Fibroblast of lung (primary cell): ENCODE measurements at regions not wholly inside any gene's neighbourhood (a gene's known extent, or its start where the extent isn't known, plus 50 kb on each side); places are given as distances from the start of the nearest gene placed in this dataset.
"Not testable (repeated sequence)": the region's sequence is repeated elsewhere in the genome, so short reads cannot be mapped to it uniquely, and the experiment has no call there.

Source experiments
- DNase-seq, 2 donors: peaks; one replicate each; pipeline versions ENCODE4 v3.0.0 to v3.0.0-alpha.2; 2010; ENCODE audit warnings: low read depth in 2 of 2
- H2AFZ ChIP-seq: 2 replicates; pipeline ENCODE4 v1.5.1; 2012; ENCODE audit warnings: low read length, control low read depth, inconsistent platforms
- H3K27ac ChIP-seq: 2 replicates; pipeline ENCODE4 v1.5.1; 2011; ENCODE audit warnings: low read length, control low read depth; ENCODE audit not compliant: insufficient read depth
- H3K27me3 ChIP-seq: 2 replicates; pipeline ENCODE4 v1.5.1; 2011; ENCODE audit warnings: mild to moderate bottlenecking, low read length; ENCODE audit not compliant: control insufficient read depth, insufficient read depth
- H3K36me3 ChIP-seq: 2 replicates; pipeline ENCODE4 v1.5.1; 2011; ENCODE audit warnings: low read length; ENCODE audit not compliant: control insufficient read depth, insufficient read depth
- H3K4me1 ChIP-seq: 2 replicates; pipeline ENCODE4 v1.5.1; 2011; ENCODE audit warnings: low read length; ENCODE audit not compliant: control insufficient read depth, insufficient read depth; ENCODE audit errors: extremely low read depth
- H3K4me2 ChIP-seq: 2 replicates; pipeline ENCODE4 v1.5.1; 2011; ENCODE audit warnings: low read length, control low read depth; ENCODE audit not compliant: insufficient read depth; ENCODE audit errors: extremely low read depth
- H3K4me3 ChIP-seq, 4 experiments: fragments of 200-600 bp in 1 of 4; sonication (generic) in 1 of 4; replicated peaks in 1 of 4; 2 replicates each; pipeline ENCODE4 v1.5.1; 2011 to 2016; ENCODE audit warnings: low read length in 4 of 4, low read depth in 3 of 4, mild to moderate bottlenecking in 3 of 4, control low read depth in 2 of 4, inconsistent platforms in 1 of 4, mixed read lengths in 1 of 4; ENCODE audit not compliant: insufficient read depth in 1 of 4; ENCODE audit errors: control extremely low read depth in 1 of 4
- H3K79me2 ChIP-seq: 2 replicates; pipeline ENCODE4 v1.5.1; 2012; ENCODE audit warnings: mild to moderate bottlenecking, low read length, inconsistent platforms; ENCODE audit not compliant: control insufficient read depth, insufficient read depth
- H3K9ac ChIP-seq: 2 replicates; pipeline ENCODE4 v1.5.1; 2011; ENCODE audit warnings: mild to moderate bottlenecking, low read length, control low read depth; ENCODE audit not compliant: insufficient read depth
- H3K9me3 ChIP-seq: 2 replicates; pipeline ENCODE4 v1.5.1; 2012; ENCODE audit warnings: low read depth, low read length; ENCODE audit not compliant: control insufficient read depth, insufficient read depth
- H4K20me1 ChIP-seq: 2 replicates; pipeline ENCODE4 v1.5.1; 2011; ENCODE audit warnings: low read length; ENCODE audit not compliant: control insufficient read depth, insufficient read depth; ENCODE audit errors: extremely low read depth
- EZH2 ChIP-seq: IDR thresholded peaks from 2 replicates; pipeline ENCODE4 v1.5.1; 2012; ENCODE audit warnings: low read length, control low read depth, mild to moderate bottlenecking; ENCODE audit errors: missing control alignments
- TF ChIP-seq, protein P1 (sequence below), 2 donors: IDR thresholded peaks in 1 of 2; conservative IDR thresholded peaks in 1 of 2; 1 replicate in 1 of 2; 2 replicates in 1 of 2; pipeline ENCODE4 v1.5.1; 2011 to 2012; ENCODE audit warnings: low read length in 2 of 2, control low read depth in 1 of 2, inconsistent platforms in 1 of 2, low read depth in 1 of 2, mild to moderate bottlenecking in 1 of 2

DNA sequence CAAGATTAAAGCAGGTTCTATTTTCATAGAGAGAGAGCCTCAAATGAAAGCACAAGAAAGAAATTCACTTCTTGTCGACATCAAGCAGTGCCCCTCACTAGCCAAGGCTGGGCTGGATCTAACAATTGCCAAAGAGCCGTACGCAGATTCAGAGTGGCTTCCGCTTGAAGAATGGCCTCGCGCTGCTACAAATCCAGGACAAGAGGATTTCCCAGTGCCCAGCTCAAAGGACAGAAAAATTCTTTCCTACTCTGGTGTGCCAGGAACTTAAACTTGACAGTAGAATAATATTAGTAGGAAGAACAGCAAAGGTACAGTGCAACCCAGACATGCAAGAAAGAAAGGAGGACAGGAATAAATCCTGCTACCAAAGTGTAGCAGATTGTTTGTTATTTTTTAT lies 56.5 kb upstream of the PPARGC1A start:
- H3K4me1 ChIP-seq = no peaks in the 10 kb centered on the region
- no peak for DNase-seq
- no peak overlapping the region for H3K4me2 ChIP-seq
- no peaks in the 10 kb centered on the region for H3K9me3 ChIP-seq
- no peak overlapping the region for H3K4me3 ChIP-seq
- no peaks in the 10 kb centered on the region for H4K20me1 ChIP-seq
- H3K9ac ChIP-seq = no peak overlapping the region
- H3K79me2 ChIP-seq = no peaks in the 10 kb centered on the region
- H3K36me3 ChIP-seq = no peaks in the 10 kb centered on the region
- TF ChIP-seq, protein P1, sequence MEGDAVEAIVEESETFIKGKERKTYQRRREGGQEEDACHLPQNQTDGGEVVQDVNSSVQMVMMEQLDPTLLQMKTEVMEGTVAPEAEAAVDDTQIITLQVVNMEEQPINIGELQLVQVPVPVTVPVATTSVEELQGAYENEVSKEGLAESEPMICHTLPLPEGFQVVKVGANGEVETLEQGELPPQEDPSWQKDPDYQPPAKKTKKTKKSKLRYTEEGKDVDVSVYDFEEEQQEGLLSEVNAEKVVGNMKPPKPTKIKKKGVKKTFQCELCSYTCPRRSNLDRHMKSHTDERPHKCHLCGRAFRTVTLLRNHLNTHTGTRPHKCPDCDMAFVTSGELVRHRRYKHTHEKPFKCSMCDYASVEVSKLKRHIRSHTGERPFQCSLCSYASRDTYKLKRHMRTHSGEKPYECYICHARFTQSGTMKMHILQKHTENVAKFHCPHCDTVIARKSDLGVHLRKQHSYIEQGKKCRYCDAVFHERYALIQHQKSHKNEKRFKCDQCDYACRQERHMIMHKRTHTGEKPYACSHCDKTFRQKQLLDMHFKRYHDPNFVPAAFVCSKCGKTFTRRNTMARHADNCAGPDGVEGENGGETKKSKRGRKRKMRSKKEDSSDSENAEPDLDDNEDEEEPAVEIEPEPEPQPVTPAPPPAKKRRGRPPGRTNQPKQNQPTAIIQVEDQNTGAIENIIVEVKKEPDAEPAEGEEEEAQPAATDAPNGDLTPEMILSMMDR (conservative IDR thresholded peaks at IDR 0.05 in 1 of 2, IDR thresholded peaks at IDR 0.05 in 1 of 2; ENCODE audit: low read depth in 1 of 2, low read length in 2 of 2) = no peak
- no peak for TF ChIP-seq EZH2
- H3K27me3 ChIP-seq = no peaks in the 10 kb centered on the region
- no peak overlapping the region for H2AFZ ChIP-seq
- no peak overlapping the region for H3K27ac ChIP-seq

DNA sequence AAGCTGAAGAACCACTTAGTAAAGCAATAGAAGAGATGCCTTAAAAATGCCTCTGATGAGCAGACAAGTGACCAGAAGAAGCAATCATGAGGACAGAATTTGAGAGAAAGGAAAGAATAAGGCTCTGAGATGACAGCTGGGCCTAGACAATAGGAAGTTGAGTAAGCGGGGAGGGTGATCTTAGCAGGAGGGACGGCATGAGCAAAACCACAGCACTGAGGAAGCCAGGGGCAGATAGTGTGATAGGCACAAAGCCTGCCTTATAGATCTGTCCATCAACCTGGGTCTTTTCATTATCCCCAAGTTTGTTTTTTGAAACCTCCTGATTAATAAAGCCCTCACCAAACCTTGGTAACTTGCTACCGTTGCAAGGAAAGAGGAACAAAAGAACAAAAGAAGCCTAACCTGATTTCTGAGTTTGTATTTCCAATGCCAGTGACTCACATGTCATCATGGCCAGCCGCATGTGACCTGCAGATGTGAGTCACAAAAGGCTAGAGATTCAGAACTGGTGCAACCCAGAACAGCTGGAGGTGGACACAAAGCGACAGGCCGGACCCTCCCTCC lies 55.7 kb upstream of the PPARGC1A start:
- no peaks in the 10 kb centered on the region for H4K20me1 ChIP-seq
- H3K9ac ChIP-seq = no peak overlapping the region
- H3K79me2 ChIP-seq = no peaks in the 10 kb centered on the region
- peak overlapping the region; percentile 48 for H3K27ac ChIP-seq
- H3K4me2 ChIP-seq = no peak overlapping the region
- H3K4me1 ChIP-seq = no peaks in the 10 kb centered on the region
- H3K27me3 ChIP-seq = no peaks in the 10 kb centered on the region
- H2AFZ ChIP-seq = peak overlapping the region; percentile 9
- H3K9me3 ChIP-seq = no peaks in the 10 kb centered on the region
- H3K4me3 ChIP-seq = no peak overlapping the region
- peak; percentile 80 to 83 for DNase-seq
- no peak for TF ChIP-seq EZH2
- TF ChIP-seq, protein P1 (conservative IDR thresholded peaks at IDR 0.05 in 1 of 2, IDR thresholded peaks at IDR 0.05 in 1 of 2; ENCODE audit: low read depth in 1 of 2, low read length in 2 of 2) = no peak
- no peaks in the 10 kb centered on the region for H3K36me3 ChIP-seq

DNA sequence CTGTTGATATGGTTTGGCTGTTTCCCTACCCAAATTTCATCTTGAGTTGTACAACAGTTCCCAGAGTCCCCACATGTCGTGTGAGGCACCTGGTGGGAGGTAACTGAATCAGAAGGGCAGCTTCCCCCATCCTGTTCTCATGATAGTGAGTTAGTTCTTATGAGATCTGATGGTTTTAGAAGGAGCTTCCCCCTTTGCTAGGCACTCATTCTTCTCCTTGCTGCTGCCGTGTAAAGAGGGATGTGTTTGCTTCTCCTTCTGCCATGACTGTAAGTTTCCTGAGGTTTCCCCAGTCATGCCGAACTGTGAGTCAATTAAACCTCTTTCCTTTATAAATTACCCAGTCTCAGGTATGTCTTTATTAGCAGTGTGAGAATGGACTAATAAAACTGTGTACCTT lies 54.7 kb upstream of the PPARGC1A start:
- not testable (repeated sequence) for H3K9ac ChIP-seq, H3K4me3 ChIP-seq, DNase-seq, H2AFZ ChIP-seq, H3K36me3 ChIP-seq, H3K27ac ChIP-seq, H4K20me1 ChIP-seq, H3K9me3 ChIP-seq, H3K4me1 ChIP-seq, H3K27me3 ChIP-seq, H3K4me2 ChIP-seq, H3K79me2 ChIP-seq
